GM23338 (cell line): ENCODE measurements at regions not wholly inside any gene's neighbourhood (a gene's known extent, or its start where the extent isn't known, plus 50 kb on each side); places are given as distances from the start of the nearest gene placed in this dataset.

Experiments used
- ATAC-seq: fragments of 200-7000 bp; cut with Tn5 transposase; 3 replicates; pipeline ENCODE4 v1.9.1; 2020
- DNase-seq: peaks from one replicate; pipeline ENCODE4 v3.0.0-alpha.2; 2015; ENCODE audit warnings: low spot score
- H2AFZ ChIP-seq: fragments of 200-600 bp; sonication (generic); 2 replicates; pipeline ENCODE4 v1.8.0; 2016; ENCODE audit warnings: antibody characterized with exemption, mild to moderate bottlenecking, moderate library complexity
- H3F3A ChIP-seq: fragments of 200-600 bp; sonication (generic); replicated peaks from 2 replicates; pipeline ENCODE4 v1.8.0; 2017; ENCODE audit warnings: antibody characterized with exemption, mixed run types, low read depth
- H3K27ac ChIP-seq: fragments of 200-600 bp; sonication (generic); 2 replicates; pipeline ENCODE4 v1.6.1; 2016; ENCODE audit warnings: low read depth
- H3K27me3 ChIP-seq: fragments of 200-600 bp; sonication (generic); 2 replicates; pipeline ENCODE4 v1.8.0; 2016; ENCODE audit warnings: mild to moderate bottlenecking, mixed run types, moderate library complexity; ENCODE audit not compliant: insufficient read depth
- H3K36me3 ChIP-seq: fragments of 200-600 bp; sonication (generic); 2 replicates; pipeline ENCODE4 v1.8.0; 2016; ENCODE audit warnings: mild to moderate bottlenecking; ENCODE audit not compliant: insufficient read depth
- H3K4me1 ChIP-seq: fragments of 200-600 bp; sonication (generic); 2 replicates; pipeline ENCODE4 v1.8.0; 2016; ENCODE audit warnings: mild to moderate bottlenecking, moderate library complexity; ENCODE audit not compliant: insufficient read depth
- H3K4me2 ChIP-seq: fragments of 200-600 bp; sonication (generic); 2 replicates; pipeline ENCODE4 v1.7.1; 2017; ENCODE audit warnings: mixed run types
- H3K4me3 ChIP-seq: fragments of 200-600 bp; sonication (generic); 2 replicates; pipeline ENCODE4 v1.6.1; 2016; ENCODE audit warnings: mixed run types
- H3K79me2 ChIP-seq: fragments of 200-600 bp; sonication (generic); replicated peaks from 2 replicates; pipeline ENCODE4 v1.8.0; 2017; ENCODE audit warnings: mild to moderate bottlenecking; ENCODE audit not compliant: insufficient read depth
- H3K9me2 ChIP-seq: fragments of 200-600 bp; sonication (generic); 2 replicates; pipeline ENCODE4 v1.8.0; 2017; ENCODE audit not compliant: insufficient read depth
- H4K20me1 ChIP-seq: fragments of 200-600 bp; sonication (generic); replicated peaks from 2 replicates; pipeline ENCODE4 v1.8.0; 2017; ENCODE audit warnings: mild to moderate bottlenecking; ENCODE audit not compliant: insufficient read depth
- H3K27ac Mint-ChIP-seq: 2 replicates; pipeline ENCODE4 v1.8.0; 2020; ENCODE audit warnings: inconsistent platforms, mild to moderate bottlenecking, moderate library complexity, mixed read lengths
- H3K27me3 Mint-ChIP-seq: 3 replicates; pipeline ENCODE4 v1.8.0; 2022; ENCODE audit warnings: low read depth, mild to moderate bottlenecking, moderate library complexity, mixed read lengths, inconsistent platforms; ENCODE audit not compliant: insufficient read depth, poor library complexity
- H3K36me3 Mint-ChIP-seq: 3 replicates; pipeline ENCODE4 v1.8.0; 2021; ENCODE audit warnings: low read depth, mild to moderate bottlenecking, inconsistent platforms, moderate library complexity, mixed read lengths
- H3K4me1 Mint-ChIP-seq: 3 replicates; pipeline ENCODE4 v1.8.0; 2020; ENCODE audit warnings: mild to moderate bottlenecking, inconsistent platforms, mixed read lengths
- H3K4me3 Mint-ChIP-seq: 3 replicates; pipeline ENCODE4 v1.8.0; 2021; ENCODE audit warnings: moderate library complexity, mild to moderate bottlenecking, inconsistent platforms, mixed read lengths
- H3K9me3 Mint-ChIP-seq: 3 replicates; pipeline ENCODE4 v1.8.0; 2020; ENCODE audit warnings: moderate library complexity, mild to moderate bottlenecking, inconsistent platforms, mixed read lengths
- CTCF ChIP-seq, 2 experiments: fragments of 200-600 bp in 1 of 2; sonication (generic) in 1 of 2; conservative IDR thresholded peaks; 2 replicates each; pipeline versions ENCODE4 v1.5.1 to v1.6.1; 2016 to 2017; ENCODE audit warnings: antibody characterized with exemption in 2 of 2, low read depth in 2 of 2, mild to moderate bottlenecking in 2 of 2, moderate library complexity in 1 of 2
- REST ChIP-seq: IDR thresholded peaks from one replicate; pipeline ENCODE4 v1.6.1; 2018; ENCODE audit warnings: antibody characterized with exemption; ENCODE audit not compliant: unreplicated experiment

- no peak for TF ChIP-seq REST
Measured at GRCh38 chr14:22086131-22086530, 412.5 kb upstream of the OR4E1 start (continued).

DNA sequence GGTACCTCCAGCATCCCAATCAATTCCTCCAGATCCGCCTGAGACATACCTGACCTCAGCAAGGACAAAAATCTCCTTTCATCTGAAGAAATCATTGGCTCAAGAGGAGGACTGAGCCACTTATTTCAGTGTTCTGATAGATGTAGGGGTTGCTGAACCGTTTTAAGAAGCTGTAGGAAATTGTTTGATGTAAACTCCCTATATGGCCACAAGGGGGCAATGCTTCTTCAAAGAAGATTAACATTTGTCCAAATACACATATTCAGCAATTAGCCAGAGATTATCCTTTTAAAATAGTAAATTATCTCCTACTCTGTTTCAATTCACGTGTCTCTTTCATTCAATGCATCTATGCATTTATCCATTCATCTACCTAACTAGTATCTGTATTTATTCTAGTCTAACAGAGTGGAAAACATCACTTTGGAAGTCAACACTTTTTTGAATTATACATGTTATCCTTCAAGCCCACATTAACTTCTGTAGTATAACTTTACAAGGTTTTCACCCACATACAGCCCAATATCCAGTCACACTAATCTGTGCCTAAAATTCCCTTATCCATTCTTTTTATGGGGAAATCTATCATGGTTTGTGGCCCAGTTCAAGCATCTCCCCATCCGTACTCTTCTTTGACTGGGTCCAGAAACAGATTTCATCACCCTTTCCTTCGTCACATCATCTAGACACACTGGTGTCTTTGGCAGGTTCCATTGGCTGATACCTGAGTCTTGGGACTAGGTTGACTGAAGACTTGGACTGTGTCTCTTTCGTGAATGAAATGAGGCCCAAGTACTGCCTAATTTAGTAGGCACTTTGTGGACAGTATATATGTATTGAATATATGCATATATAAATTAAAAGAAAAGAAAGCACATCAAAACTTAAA is 411.0 kb upstream of the OR4E1 start:
- TF ChIP-seq CTCF (conservative IDR thresholded peaks at IDR 0.05; ENCODE audit: low read depth in 2 of 2) (peak; percentile 51 to 83), REST (no peak)
- H3K79me2 ChIP-seq, result no peaks in the 10 kb centered on the region
- ATAC-seq, result peak; percentile 57; the same call in 2 of the 3 replicates

More for the DNA sequence above, 411.0 kb upstream of the OR4E1 start:
- Mint-ChIP-seq H3K9me3 (no peaks in the 10 kb centered on the region; the same call in 2 of the 3 replicates), H3K4me3 (no peak overlapping the region), H3K36me3 (no peaks in the 10 kb centered on the region), H3K27ac (no peak overlapping the region), H3K4me1 (peaks cover 7% of the 10 kb centered on the region; the same call in 2 of the 3 replicates), H3K27me3 (no peaks in the 10 kb centered on the region)
- H3K4me3 ChIP-seq, result no peak overlapping the region
- no peaks in the 10 kb centered on the region for H3K36me3 ChIP-seq
- H4K20me1 ChIP-seq, result no peaks in the 10 kb centered on the region
- no peak overlapping the region for H3K27ac ChIP-seq
- H3K27me3 ChIP-seq, result no peaks in the 10 kb centered on the region
- no peak overlapping the region for H3K4me2 ChIP-seq
- H3K9me2 ChIP-seq, result no peaks in the 10 kb centered on the region
- H2AFZ ChIP-seq, result no peak overlapping the region; the same call in 1 of the 2 replicates
- peak; percentile 83 for DNase-seq
- no peaks in the 10 kb centered on the region for H3F3A ChIP-seq
- H3K4me1 ChIP-seq, result 0 out of 2 replicates have a peak, but pooled peaks cover 4% of the 10 kb centered on the region
